ENCODE measurements at regions not wholly inside any gene's neighbourhood (a gene's known extent, or its start where the extent isn't known, plus 50 kb on each side); places are given as distances from the start of the nearest gene placed in this dataset.

DNA sequence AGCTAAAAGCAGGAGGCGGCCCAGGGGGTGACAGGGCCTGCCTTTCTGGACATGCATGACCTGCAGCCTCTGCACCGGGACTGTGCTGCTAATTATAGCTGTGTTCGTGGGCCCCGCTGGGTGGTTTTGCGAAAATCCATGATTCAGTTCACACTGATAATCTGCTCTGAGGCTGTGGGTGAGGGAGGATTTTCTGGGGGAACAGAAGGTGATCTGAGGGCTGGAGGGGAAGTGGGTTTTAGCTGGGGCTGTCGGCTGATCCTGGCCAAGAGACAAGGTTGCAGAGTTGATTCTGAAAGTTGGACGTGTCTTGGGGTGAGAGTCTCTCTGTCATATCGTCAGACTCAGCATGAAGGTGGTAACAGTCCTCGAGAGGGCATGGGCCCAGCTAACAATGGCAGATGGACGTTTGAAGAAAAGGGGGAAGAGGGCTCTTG lies 187.5 kb upstream of the ZNF469 start:
- TF ChIP-seq TCF12 (IDR thresholded peaks at IDR 0.05; ENCODE audit: low read depth): no peak
- TF ChIP-seq YY1 (IDR thresholded peaks at IDR 0.05; ENCODE audit: low read depth): no peak
- TF ChIP-seq NFIC (IDR thresholded peaks at IDR 0.05): no peak
- TF ChIP-seq FOXM1 (IDR thresholded peaks at IDR 0.05; ENCODE audit: borderline replicate concordance, low read depth): no peak
- TF ChIP-seq CEBPB (IDR thresholded peaks at IDR 0.05): no peak
- no peak for TF ChIP-seq TEAD4 (IDR thresholded peaks at IDR 0.05)
- TF ChIP-seq ZBTB7A (IDR thresholded peaks at IDR 0.05; ENCODE audit: low read depth): no peak
- TF ChIP-seq, protein P1, sequence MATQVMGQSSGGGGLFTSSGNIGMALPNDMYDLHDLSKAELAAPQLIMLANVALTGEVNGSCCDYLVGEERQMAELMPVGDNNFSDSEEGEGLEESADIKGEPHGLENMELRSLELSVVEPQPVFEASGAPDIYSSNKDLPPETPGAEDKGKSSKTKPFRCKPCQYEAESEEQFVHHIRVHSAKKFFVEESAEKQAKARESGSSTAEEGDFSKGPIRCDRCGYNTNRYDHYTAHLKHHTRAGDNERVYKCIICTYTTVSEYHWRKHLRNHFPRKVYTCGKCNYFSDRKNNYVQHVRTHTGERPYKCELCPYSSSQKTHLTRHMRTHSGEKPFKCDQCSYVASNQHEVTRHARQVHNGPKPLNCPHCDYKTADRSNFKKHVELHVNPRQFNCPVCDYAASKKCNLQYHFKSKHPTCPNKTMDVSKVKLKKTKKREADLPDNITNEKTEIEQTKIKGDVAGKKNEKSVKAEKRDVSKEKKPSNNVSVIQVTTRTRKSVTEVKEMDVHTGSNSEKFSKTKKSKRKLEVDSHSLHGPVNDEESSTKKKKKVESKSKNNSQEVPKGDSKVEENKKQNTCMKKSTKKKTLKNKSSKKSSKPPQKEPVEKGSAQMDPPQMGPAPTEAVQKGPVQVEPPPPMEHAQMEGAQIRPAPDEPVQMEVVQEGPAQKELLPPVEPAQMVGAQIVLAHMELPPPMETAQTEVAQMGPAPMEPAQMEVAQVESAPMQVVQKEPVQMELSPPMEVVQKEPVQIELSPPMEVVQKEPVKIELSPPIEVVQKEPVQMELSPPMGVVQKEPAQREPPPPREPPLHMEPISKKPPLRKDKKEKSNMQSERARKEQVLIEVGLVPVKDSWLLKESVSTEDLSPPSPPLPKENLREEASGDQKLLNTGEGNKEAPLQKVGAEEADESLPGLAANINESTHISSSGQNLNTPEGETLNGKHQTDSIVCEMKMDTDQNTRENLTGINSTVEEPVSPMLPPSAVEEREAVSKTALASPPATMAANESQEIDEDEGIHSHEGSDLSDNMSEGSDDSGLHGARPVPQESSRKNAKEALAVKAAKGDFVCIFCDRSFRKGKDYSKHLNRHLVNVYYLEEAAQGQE (IDR thresholded peaks at IDR 0.05; ENCODE audit: low read depth): no peak
- TF ChIP-seq TAF1 (IDR thresholded peaks at IDR 0.05; ENCODE audit: low read depth): no peak
- no peak for TF ChIP-seq EP300 (IDR thresholded peaks at IDR 0.05; ENCODE audit: borderline replicate concordance)
- no peak for TF ChIP-seq RAD21 (IDR thresholded peaks at IDR 0.05; ENCODE audit: low read depth)
- TF ChIP-seq, protein P2, sequence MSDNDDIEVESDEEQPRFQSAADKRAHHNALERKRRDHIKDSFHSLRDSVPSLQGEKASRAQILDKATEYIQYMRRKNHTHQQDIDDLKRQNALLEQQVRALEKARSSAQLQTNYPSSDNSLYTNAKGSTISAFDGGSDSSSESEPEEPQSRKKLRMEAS (IDR thresholded peaks at IDR 0.05): no peak

DNA sequence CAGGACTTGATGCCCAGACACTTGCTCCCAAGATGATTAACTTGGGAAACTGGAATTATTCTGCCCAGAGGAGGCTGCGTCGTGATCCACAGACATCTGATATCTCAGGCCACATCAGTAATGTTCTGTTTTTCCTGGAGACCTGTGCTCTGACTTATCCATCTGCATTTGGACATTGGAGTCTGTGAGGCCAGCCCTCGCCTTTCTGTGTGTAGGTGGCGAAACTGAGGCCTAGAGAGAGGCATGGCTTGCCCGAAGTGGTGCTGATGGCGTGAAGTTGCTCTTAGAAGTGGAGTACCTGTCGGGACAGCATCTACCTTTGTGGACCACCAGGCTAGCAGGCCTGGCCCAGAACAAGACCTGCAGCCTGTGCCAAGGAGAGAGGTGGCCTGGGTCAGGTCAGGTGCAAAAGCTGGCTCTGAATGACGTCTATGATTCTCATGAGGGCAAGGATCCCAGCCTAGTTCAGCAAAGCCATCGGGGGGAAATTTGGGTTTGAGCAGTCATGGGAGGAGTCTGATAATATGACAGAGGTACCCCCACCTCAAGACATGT lies 186.8 kb upstream of the ZNF469 start:
- TF ChIP-seq YY1 (IDR thresholded peaks at IDR 0.05; ENCODE audit: low read depth) (no peak), RAD21 (IDR thresholded peaks at IDR 0.05; ENCODE audit: low read depth) (no peak), NFIC (IDR thresholded peaks at IDR 0.05) (no peak), CEBPB (IDR thresholded peaks at IDR 0.05) (no peak), EGR1 (IDR thresholded peaks at IDR 0.05) (no peak), TCF12 (IDR thresholded peaks at IDR 0.05; ENCODE audit: low read depth) (no peak), TAF1 (IDR thresholded peaks at IDR 0.05; ENCODE audit: low read depth) (no peak), FOXM1 (IDR thresholded peaks at IDR 0.05; ENCODE audit: borderline replicate concordance, low read depth) (no peak), EP300 (IDR thresholded peaks at IDR 0.05; ENCODE audit: borderline replicate concordance) (no peak), ZBTB7A (IDR thresholded peaks at IDR 0.05; ENCODE audit: low read depth) (no peak), TEAD4 (IDR thresholded peaks at IDR 0.05) (no peak), CREB1 (IDR thresholded peaks at IDR 0.05; ENCODE audit: low read depth) (no peak)
- TF ChIP-seq, protein P3, sequence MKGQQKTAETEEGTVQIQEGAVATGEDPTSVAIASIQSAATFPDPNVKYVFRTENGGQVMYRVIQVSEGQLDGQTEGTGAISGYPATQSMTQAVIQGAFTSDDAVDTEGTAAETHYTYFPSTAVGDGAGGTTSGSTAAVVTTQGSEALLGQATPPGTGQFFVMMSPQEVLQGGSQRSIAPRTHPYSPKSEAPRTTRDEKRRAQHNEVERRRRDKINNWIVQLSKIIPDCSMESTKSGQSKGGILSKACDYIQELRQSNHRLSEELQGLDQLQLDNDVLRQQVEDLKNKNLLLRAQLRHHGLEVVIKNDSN (IDR thresholded peaks at IDR 0.05): no peak
- TF ChIP-seq, protein P1 (IDR thresholded peaks at IDR 0.05; ENCODE audit: low read depth): no peak
- TF ChIP-seq, protein P2 (IDR thresholded peaks at IDR 0.05): no peak

DNA sequence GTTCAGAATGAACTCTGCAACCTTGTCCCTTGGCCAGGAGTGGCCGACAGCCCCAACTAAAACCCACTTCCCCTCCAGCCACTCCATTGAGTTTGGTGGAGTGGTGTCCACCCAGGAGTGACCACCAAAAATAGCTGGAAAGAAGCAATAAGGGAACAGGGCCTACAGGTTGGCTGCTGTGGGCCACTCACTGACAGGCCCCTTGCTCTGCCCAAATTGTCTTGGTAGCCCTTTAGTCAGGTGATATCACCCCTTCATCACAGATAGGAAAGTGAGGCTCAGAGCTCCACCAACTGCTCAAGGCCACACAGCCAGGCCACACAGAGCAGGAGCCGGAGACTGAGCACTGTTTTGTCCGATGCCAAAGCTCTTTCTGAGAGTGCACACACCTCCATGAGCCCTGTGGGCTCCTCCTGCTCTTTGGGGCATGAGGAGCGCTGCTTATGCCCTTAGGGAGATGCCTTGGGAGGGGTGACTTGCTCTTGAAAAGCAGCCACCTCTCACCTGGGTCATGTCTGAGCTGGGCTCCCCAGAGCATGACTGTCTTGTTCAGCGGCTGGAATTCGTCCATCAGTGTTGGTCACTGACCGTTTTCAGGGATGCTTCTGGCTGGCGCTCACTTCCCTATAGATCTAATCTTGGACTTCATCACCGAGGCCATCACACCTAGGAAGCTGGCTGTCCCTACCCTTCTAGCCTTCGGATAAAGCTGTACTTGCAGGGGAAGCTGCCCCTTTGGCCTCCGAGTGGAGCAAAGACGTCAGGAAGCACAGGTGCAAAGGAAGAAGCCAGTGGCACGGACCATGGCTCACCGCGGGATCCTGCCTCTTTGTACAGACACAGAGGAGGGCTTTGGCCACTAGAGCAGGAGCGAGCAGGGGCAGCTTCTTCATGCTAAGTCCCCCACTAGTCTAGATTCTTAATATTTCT lies 186.0 kb upstream of the ZNF469 start:
- no peak for TF ChIP-seq EP300 (IDR thresholded peaks at IDR 0.05; ENCODE audit: borderline replicate concordance)
- TF ChIP-seq EGR1 (IDR thresholded peaks at IDR 0.05): no peak
- no peak for TF ChIP-seq TCF12 (IDR thresholded peaks at IDR 0.05; ENCODE audit: low read depth)
- no peak for TF ChIP-seq YY1 (IDR thresholded peaks at IDR 0.05; ENCODE audit: low read depth)
- TF ChIP-seq, protein P3 (IDR thresholded peaks at IDR 0.05): no peak

DNA sequence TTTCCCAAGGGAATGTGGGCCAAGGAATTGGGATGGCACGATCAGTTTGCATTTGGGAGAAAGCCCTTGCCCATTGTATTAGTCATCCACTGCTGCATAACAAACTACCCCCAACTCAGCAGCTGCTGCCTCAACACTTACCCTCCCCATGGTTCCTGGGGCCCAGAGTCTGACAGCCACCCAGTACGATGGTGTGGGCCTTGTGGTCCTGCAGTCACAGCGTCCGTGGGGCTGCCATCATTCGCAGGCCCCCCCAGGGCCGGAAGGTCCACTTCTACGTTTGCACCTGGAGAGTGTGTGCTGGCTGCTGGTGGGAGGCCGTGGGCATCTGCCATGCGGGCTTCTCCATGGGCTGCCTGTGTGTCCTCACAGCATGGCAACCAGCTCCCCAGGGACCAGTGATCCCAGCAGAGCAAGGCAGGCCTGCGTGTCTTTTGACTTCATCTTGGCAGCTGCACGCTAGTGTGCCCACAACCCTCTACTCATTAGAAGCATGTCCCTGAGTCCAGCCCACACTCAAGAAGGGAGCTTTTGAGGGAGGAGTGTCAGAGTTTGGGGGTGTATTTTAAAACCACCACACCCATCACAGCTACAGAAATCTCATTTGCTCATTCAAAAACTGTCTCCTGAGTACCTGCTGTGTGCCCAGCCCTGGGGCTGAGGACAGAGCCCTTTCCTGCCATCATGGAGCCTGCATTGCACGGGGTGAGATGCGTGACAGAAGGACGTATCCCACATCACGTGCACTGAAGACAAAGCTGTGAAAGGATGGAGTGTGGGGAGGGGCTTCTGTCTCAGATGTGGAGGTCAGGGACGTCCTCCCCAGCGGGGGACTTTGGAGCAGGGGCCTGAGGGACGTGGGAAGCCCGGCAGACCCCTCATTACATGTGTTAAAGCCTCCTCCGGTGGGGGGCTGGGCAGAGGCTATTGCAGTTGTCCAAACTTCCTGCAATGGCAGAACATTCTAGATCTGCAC lies 185.0 kb upstream of the ZNF469 start:
- TF ChIP-seq CEBPB (IDR thresholded peaks at IDR 0.05) (no peak), NFIC (IDR thresholded peaks at IDR 0.05) (no peak), EP300 (IDR thresholded peaks at IDR 0.05; ENCODE audit: borderline replicate concordance) (no peak), CREB1 (IDR thresholded peaks at IDR 0.05; ENCODE audit: low read depth) (no peak), TEAD4 (IDR thresholded peaks at IDR 0.05) (no peak), RAD21 (IDR thresholded peaks at IDR 0.05; ENCODE audit: low read depth) (no peak), EGR1 (IDR thresholded peaks at IDR 0.05) (no peak), FOXM1 (IDR thresholded peaks at IDR 0.05; ENCODE audit: borderline replicate concordance, low read depth) (no peak), TAF1 (IDR thresholded peaks at IDR 0.05; ENCODE audit: low read depth) (no peak), YY1 (IDR thresholded peaks at IDR 0.05; ENCODE audit: low read depth) (no peak), ZBTB7A (IDR thresholded peaks at IDR 0.05; ENCODE audit: low read depth) (no peak), TCF12 (IDR thresholded peaks at IDR 0.05; ENCODE audit: low read depth) (no peak)
- TF ChIP-seq, protein P1 (IDR thresholded peaks at IDR 0.05; ENCODE audit: low read depth): no peak
- TF ChIP-seq, protein P2 (IDR thresholded peaks at IDR 0.05): no peak
- TF ChIP-seq, protein P3 (IDR thresholded peaks at IDR 0.05): no peak

Data from Ishikawa (cell line).